Peyer's patch (tissue), 4 donors: ENCODE measurements at regions not wholly inside any gene's neighbourhood (a gene's known extent, or its start where the extent isn't known, plus 50 kb on each side); places are given as distances from the start of the nearest gene placed in this dataset.

Experiments
- DNase-seq, 3 donors: peaks; one replicate each; pipeline ENCODE4 v3.0.0-alpha.2; 2017 to 2019
- H3K27ac ChIP-seq, 4 donors: fragments of 200-600 bp; sonication (generic); one replicate each; pipeline ENCODE4 v1.5.1; 2016 to 2019
- H3K27me3 ChIP-seq, 2 donors: fragments of 200-600 bp; sonication (generic); one replicate each; pipeline ENCODE4 v1.5.1; 2019
- H3K36me3 ChIP-seq, 3 donors: fragments of 200-600 bp; sonication (generic); one replicate each; pipeline ENCODE4 v1.5.1; 2016 to 2019
- H3K4me1 ChIP-seq, 4 donors: fragments of 200-600 bp; sonication (generic); one replicate each; pipeline ENCODE4 v1.5.1; 2016 to 2019
- H3K4me3 ChIP-seq, 4 donors: fragments of 200-600 bp; sonication (generic); 1 replicate in 3 of 4; 2 replicates in 1 of 4; pipeline ENCODE4 v1.5.1; 2016 to 2019; ENCODE audit warnings: mild to moderate bottlenecking in 1 of 4
- H3K9me3 ChIP-seq, 4 donors: fragments of 200-600 bp; sonication (generic); one replicate each; pipeline ENCODE4 v1.5.1; 2016 to 2019; ENCODE audit warnings: mild to moderate bottlenecking in 1 of 4
- POLR2A ChIP-seq, 2 donors: fragments of 450-650 bp; IDR thresholded peaks; one replicate each; pipeline ENCODE4 v1.5.1; 2017; ENCODE audit warnings: antibody characterized with exemption in 2 of 2, mild to moderate bottlenecking in 2 of 2, moderate library complexity in 2 of 2
- TF ChIP-seq, protein P1 (sequence below), 6 experiments: fragments of 450-650 bp in 4 of 6; fragments of 200-600 bp in 2 of 6; sonication (generic) in 1 of 6; IDR thresholded peaks; one replicate each; pipeline ENCODE4 v1.5.1; 2017 to 2019; ENCODE audit warnings: antibody characterized with exemption in 6 of 6, mild to moderate bottlenecking in 3 of 6, moderate library complexity in 1 of 6

DNA sequence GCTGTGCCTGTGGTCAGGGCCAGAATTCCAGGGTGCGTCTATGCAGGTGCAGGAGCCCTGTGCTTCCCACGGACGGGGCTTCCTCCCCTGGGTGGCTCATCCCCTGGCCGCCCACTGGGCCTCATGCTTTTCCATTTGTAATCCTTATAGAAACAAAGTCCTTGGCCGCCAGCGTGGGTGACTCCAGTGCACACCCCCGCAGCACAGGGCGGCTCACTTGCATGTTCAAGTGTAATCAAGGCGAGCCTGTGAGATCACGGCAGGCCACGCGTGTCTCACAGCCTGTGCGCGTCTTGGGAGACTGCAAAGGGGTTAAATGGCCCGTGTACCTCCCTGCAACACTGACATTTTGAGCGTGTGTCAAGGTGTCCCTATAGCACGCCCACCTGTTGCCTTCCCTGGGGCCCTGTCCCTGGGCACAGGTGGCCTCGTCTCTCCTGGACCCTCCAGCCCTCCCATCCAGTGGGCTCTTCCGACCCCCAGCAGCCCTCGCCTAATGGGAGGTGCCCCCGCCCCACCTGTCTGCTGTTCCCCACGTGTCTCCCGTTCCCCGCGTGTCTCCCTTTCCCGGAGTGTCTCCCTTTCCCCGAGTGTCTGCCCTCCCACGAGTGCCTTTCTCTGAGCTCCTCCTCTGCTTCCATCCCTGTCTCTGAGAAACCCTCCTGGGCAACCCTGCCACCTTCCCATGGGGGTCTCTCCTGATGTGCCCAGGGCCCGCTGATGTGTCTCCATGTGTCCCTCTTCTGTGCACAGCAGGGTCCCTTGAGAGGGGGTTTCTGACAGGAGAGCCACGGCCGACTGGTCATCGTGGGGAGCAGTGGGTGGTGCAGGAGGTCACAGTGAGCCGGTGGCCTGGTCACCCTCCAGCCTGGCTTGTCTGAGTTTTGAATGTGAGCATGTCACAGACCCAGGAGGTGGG, 1215.3 kb downstream of the BRD1 start:
- no peak overlapping the region for H3K4me3 ChIP-seq
- no peaks in the 10 kb centered on the region for H3K4me1 ChIP-seq
- no peaks in the 10 kb centered on the region for H3K9me3 ChIP-seq
- H3K27me3 ChIP-seq = no peaks in the 10 kb centered on the region
- no peak for TF ChIP-seq POLR2A (IDR thresholded peaks at IDR 0.05)
- no peak overlapping the region for H3K27ac ChIP-seq
- no peak for DNase-seq
- no peaks in the 10 kb centered on the region for H3K36me3 ChIP-seq

DNA sequence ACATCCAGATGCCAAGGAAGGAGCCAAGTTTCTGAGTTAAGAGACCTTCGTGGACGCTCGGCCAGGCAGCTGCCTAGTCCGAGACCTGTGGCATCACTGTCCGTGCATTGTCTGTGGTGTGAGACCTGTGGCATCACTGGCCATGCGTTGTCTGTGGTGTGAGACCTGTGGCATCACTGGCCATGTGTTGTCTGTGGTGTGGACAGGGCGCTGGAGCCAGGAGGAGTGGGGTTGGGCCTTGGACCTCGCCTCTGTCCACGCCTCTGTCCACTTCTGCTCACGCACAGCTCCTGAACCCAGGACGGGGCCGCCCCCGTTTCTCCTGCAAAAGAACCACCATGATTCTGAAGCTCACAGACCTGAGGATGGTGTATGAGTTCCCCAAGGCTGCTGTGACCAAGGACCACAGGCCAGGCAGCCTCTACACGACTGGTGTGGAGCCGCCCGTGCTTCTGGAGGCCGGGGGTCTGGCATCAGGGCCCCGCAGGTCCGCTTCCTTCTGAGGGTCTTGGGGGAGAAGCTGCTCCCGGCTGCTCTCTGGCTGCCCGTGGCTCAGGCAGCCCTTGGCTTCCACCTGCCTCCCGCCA, 1218.3 kb downstream of the BRD1 start:
- H3K9me3 ChIP-seq = no peaks in the 10 kb centered on the region
- H3K36me3 ChIP-seq = no peaks in the 10 kb centered on the region
- H3K4me1 ChIP-seq = no peaks in the 10 kb centered on the region
- H3K27ac ChIP-seq = no peak overlapping the region
- DNase-seq = no peak
- no peaks in the 10 kb centered on the region for H3K27me3 ChIP-seq
- TF ChIP-seq POLR2A (IDR thresholded peaks at IDR 0.05) = no peak
- TF ChIP-seq, protein P1, sequence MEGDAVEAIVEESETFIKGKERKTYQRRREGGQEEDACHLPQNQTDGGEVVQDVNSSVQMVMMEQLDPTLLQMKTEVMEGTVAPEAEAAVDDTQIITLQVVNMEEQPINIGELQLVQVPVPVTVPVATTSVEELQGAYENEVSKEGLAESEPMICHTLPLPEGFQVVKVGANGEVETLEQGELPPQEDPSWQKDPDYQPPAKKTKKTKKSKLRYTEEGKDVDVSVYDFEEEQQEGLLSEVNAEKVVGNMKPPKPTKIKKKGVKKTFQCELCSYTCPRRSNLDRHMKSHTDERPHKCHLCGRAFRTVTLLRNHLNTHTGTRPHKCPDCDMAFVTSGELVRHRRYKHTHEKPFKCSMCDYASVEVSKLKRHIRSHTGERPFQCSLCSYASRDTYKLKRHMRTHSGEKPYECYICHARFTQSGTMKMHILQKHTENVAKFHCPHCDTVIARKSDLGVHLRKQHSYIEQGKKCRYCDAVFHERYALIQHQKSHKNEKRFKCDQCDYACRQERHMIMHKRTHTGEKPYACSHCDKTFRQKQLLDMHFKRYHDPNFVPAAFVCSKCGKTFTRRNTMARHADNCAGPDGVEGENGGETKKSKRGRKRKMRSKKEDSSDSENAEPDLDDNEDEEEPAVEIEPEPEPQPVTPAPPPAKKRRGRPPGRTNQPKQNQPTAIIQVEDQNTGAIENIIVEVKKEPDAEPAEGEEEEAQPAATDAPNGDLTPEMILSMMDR (IDR thresholded peaks at IDR 0.05) = no peak
- H3K4me3 ChIP-seq = no peak overlapping the region

DNA sequence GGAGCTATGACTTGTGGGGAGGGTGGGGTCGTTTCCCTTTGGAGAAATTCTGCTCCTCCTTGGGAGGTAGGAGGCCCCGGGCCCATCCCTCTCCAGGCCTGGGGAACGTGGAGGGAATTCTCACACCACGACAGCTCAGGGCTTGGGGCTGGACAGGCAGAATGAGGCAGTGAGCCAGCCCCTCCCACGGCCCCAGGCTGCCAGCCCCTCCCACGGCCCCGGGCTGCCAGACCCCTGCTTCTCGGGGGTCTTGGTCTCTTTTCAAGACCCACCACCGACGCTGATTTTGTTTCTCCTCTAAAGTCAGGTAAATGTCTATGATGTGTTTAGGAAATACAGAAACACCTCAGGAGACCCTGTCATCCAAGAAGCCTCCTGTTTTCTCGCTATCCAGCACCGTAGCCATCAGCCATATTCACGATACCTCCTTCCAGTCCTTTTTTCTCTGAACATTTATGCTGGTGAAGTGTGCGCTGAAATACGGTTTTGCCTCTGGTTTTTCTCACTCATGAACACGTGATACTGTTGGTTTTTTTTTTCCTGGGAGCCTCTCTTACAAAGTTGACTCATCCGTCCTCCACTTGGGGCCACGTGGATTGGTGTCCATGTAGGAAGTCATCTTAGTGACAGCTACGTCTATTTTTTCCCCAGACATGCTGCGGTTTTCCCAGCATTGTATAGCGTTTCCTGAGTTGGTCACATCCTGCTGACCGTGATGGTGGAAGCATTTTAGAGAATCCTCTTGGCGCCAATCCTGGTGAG, 1219.6 kb downstream of the BRD1 start:
- no peak overlapping the region for H3K27ac ChIP-seq
- DNase-seq = no peak

DNA sequence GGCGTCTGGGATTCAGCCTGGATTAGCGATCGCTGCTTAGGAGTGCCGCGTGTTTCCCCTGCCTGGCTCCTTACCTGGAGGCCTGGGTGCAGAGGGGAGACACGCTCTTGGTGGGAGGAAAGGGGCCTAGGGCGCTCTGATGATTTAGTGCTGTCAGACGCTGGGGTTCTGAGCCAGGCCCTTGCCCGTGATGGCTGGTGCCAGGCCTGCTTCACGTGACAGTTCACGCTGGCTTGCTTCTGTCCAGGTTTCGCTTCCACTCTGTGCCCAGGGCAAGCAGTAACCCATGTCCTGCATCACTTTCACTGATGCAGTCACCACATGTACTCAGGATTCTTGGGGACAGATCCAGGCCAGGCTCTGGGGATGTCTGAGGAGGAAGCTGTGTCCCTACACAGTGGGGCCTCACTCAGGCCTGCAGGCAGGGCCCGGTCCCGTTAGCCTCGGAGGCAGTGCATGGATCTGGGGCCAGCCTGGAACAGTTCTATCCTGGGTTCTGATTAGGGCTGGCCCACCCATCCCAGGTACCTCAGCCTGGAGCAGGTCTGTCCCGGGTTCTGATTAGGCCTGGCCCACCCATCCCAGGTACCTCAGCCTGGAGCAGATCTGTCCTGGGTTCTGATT, 1220.9 kb downstream of the BRD1 start:
- TF ChIP-seq, protein P1 (IDR thresholded peaks at IDR 0.05) = no peak
- TF ChIP-seq POLR2A (IDR thresholded peaks at IDR 0.05) = no peak
- Histone ChIP-seq H3K4me1 (no peaks in the 10 kb centered on the region), H3K27me3 (no peaks in the 10 kb centered on the region), H3K4me3 (no peak overlapping the region), H3K9me3 (no peaks in the 10 kb centered on the region), H3K36me3 (no peaks in the 10 kb centered on the region), H3K27ac (no peak overlapping the region)
- DNase-seq = no peak

More for the DNA sequence above, 1219.6 kb downstream of the BRD1 start:
- H3K4me1 ChIP-seq = no peaks in the 10 kb centered on the region
- no peaks in the 10 kb centered on the region for H3K9me3 ChIP-seq
- H3K4me3 ChIP-seq = no peak overlapping the region
- no peak for TF ChIP-seq POLR2A (IDR thresholded peaks at IDR 0.05)
- no peaks in the 10 kb centered on the region for H3K36me3 ChIP-seq
- no peaks in the 10 kb centered on the region for H3K27me3 ChIP-seq

DNA sequence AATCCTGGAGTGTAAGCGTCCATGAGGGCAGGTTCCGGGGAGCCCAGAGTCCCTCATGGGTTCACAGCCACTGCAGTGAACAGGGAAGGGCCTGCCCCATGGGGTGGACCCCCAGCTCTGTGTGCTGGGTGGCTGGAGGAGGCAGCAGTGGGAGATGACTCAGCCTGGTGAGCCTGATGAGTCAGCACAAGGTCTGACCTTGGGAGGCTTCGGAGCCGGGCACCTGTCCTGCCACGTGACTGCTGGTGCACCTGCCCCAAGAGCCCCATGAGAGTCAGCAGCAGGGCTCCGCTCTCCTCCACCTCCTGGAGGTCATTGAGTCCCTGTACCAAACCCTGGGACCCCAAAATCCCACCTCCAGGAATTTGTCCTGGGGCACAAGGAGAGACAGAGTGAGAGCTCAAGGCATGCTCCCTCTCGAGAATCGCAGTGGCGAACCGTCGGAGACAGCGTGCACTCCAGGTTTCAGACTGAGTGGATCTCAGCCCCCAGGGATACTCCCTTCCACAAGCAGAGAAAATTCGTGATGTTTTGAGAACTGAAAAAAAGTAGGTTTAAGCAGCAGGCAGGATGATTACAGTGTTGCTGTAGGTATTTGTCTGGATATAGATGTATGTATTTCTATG, 1221.7 kb downstream of the BRD1 start:
- H3K4me1 ChIP-seq = no peaks in the 10 kb centered on the region
- H3K27me3 ChIP-seq = no peaks in the 10 kb centered on the region
- H3K36me3 ChIP-seq = no peaks in the 10 kb centered on the region
- H3K27ac ChIP-seq = no peak overlapping the region
- no peak for TF ChIP-seq POLR2A (IDR thresholded peaks at IDR 0.05)
- TF ChIP-seq, protein P1 (IDR thresholded peaks at IDR 0.05) = no peak
- H3K9me3 ChIP-seq = no peaks in the 10 kb centered on the region
- no peak overlapping the region for H3K4me3 ChIP-seq
- no peak for DNase-seq

DNA sequence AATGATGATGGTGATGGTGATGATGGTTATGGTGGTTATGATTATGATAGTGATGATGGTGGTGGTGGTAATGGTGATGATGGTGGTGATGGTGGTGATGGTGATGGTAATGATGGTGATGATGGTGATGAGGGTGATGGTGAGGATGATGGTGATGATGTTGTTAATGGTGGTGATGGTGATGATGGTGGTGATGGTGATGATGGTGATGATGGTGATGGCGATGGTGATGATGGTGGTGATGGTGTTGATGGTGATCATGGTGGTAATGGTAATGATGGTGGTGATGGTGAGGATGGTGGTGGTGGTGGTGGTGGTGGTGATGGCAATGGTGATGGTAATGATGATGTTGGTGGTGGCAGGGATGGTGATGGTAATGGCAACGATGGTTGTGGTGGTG, 1222.5 kb downstream of the BRD1 start:
- Histone ChIP-seq H3K9me3 (no peaks in the 10 kb centered on the region), H3K27ac (no peak overlapping the region), H3K4me3 (no peak overlapping the region), H3K36me3 (no peaks in the 10 kb centered on the region), H3K4me1 (no peaks in the 10 kb centered on the region), H3K27me3 (no peaks in the 10 kb centered on the region)
- DNase-seq = no peak
- TF ChIP-seq, protein P1 (IDR thresholded peaks at IDR 0.05) = no peak
- TF ChIP-seq POLR2A (IDR thresholded peaks at IDR 0.05) = no peak
